GM21717 (cell line): ENCODE measurements at regions not wholly inside any gene's neighbourhood (a gene's known extent, or its start where the extent isn't known, plus 50 kb on each side); places are given as distances from the start of the nearest gene placed in this dataset.
"Not testable (repeated sequence)": the region's sequence is repeated elsewhere in the genome, so short reads cannot be mapped to it uniquely, and the experiment has no call there.

ENCODE experiments used
- ATAC-seq: cut with Tn5 transposase; IDR thresholded peaks from one replicate; pipeline ENCODE4 v1.9.1; 2021; ENCODE audit warnings: mild to moderate bottlenecking, moderate library complexity; ENCODE audit not compliant: unreplicated experiment

GRCh38 chr3:10109-10996, 186.2 kb upstream of the CHL1 start:
- not testable (repeated sequence) for ATAC-seq

- no peak for ATAC-seq
Observed at GRCh38 chr3:11734-12133, 184.8 kb upstream of the CHL1 start.

GRCh38 chr3:14652-15051, 181.9 kb upstream of the CHL1 start:
- no peak for ATAC-seq

GRCh38 chr3:16366-16765, 180.2 kb upstream of the CHL1 start:
- no peak for ATAC-seq

DNA sequence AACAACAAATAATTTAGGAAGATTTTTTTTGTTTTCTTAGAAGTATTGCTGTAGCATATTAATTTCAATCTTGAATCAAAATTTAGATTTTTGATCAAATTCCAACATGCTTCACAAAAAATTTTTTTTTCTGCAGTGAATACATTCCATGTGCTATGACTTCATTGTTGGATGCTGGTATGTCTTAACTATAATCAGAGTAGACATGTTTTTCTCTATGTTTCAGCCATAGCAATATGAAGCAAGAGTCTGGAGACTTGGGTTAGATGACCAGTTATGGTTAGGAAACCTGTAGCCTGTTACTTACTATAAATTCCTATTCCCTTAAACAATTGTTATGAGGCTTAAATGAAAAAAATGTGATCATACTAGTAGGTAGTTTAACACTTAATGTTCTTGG, 176.1 kb upstream of the CHL1 start:
- no peak for ATAC-seq

GRCh38 chr3:24006-24405, 172.6 kb upstream of the CHL1 start:
- ATAC-seq, result no peak

- no peak for ATAC-seq
Observed at GRCh38 chr3:25056-25455, 171.5 kb upstream of the CHL1 start.

- not testable (repeated sequence) for ATAC-seq
Observed at GRCh38 chr3:35985-36384, 160.6 kb upstream of the CHL1 start.

DNA sequence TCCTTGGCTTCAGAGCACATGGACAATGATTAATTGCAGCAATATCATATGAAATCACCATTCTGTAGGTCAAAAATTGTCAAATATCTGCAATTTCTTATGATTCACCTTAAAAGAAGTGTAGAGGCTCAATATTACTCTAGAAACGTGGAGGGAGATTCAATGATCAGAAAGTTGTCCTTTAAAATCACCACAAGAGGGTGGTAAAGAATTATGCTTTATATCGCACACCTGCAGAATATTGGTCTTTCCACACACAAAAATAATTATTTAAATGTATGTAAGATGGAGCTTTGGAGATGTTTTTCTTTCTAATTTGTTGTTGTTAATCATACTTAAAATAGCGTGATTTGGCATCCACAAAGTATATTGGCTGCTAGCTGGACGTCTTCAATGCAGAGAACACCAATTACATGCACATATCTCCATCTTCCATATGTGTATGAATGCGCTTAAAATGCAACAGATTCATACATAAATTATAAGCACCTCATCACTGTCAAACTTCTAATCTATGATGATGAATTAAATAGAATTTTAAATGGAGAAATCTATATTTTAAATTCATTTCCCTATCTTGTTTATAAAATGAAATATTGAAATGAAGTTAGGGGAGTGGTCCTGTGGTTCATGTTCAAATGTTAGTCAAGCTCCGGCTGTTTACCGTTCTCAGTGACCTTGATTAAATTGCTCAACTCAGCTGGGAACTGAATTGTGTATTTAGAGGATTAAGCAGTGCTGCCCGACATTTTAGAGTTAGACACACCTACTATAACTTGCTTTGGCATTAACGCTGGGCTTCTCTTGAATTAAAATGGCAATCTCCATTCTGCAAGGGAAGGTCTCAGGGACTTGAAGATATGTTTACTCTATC, 153.5 kb upstream of the CHL1 start:
- peak; percentile 61 for ATAC-seq

GRCh38 chr3:44028-44676, 152.4 kb upstream of the CHL1 start:
- ATAC-seq, result no peak

DNA sequence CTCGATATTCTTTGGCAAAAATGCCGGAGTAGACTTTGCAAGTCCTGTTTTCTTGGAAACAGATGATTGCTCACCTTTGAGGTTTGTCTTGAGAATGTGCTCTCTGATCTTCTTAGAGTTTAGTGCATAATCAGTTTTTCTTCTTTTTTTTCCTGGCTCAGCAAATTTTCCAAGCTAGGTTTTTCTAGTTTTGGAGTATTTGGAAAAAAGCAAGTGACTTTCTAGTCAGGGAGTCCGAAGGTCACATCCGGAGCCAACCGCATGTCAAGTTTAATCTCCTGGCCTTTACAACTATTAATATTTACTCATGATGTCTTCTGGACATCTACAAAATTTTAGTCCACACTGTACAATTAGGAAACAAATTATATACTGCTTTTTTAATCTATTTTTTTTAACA, 151.6 kb upstream of the CHL1 start:
- ATAC-seq, result not testable (repeated sequence)

- no peak for ATAC-seq
Observed at GRCh38 chr3:46576-46975, 150.0 kb upstream of the CHL1 start.

DNA sequence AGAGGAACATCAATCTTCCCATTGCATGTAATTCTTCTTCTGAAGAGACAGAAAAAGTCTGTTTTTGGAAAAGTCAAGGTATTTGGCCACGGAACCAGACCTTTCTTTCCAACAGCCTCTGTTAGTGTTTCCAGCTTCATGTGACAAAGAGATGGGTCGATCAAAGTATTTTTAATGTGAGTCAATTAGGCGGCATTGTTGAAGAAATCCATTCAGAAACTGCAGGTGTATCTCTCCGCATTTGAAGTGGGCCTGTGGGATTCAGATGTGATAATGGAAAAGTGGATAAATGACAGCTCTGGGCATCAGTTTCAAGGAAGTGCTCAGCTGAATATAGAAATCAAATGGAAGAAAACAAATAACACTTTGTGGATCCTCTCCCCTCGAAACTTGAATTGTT, 143.1 kb upstream of the CHL1 start:
- ATAC-seq, result not testable (repeated sequence)

DNA sequence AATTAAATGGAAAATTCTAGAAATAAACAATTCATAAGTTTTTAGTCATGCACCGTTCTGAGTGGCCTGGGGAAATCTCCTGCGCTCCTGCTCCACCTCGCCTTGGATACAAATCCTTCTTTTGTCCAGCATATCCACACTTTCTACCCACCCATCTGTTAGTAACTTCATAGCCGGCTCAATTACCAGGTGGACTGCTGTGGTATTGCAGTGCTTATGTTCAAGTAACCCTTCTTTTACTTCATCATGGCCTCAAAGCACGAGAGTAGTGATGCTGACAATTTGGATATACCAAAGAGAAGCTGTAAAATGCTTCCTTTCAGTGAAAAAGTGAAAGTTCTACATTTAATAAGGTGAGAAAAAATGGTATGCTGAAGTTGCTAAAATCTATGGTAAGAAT, 142.3 kb upstream of the CHL1 start:
- no peak for ATAC-seq

DNA sequence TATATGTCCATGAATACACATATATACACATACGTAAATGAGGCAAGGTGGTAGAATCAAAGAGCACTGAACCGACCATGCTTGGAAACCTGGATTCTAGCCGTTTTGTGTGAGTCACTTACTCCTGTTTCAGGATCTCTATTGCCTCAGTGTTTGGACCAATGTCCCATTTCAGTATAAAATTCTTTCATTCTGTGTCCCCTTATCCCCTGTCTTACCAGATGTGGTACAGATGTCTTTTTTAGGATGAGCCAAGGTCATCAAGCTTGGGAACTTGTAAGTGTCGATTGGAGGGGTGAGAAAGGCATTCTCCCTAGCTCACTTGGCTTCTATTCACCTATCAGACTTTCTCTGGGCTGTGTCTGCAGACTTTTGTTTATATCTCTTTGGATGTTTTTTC, 139.9 kb upstream of the CHL1 start:
- ATAC-seq, result no peak

DNA sequence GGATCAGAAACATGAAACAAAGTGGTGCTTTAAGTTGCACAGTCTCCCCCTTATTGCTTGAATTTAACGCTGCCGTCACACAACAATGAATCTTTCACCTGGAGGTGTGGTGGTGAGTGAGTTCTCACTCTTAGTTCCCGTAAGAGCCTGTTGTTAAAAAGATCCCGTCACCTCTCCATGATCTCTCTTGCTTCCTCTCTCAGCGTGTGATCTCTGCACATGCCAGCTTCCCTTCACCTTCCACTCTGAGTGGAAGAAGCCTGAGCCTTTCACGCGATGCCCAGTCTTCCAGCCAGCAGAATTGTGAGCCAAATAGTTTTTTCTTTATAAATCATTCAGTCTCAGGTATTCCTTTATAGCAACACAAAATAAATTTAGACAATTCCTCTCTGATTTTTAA, 136.7 kb upstream of the CHL1 start:
- ATAC-seq, result no peak

DNA sequence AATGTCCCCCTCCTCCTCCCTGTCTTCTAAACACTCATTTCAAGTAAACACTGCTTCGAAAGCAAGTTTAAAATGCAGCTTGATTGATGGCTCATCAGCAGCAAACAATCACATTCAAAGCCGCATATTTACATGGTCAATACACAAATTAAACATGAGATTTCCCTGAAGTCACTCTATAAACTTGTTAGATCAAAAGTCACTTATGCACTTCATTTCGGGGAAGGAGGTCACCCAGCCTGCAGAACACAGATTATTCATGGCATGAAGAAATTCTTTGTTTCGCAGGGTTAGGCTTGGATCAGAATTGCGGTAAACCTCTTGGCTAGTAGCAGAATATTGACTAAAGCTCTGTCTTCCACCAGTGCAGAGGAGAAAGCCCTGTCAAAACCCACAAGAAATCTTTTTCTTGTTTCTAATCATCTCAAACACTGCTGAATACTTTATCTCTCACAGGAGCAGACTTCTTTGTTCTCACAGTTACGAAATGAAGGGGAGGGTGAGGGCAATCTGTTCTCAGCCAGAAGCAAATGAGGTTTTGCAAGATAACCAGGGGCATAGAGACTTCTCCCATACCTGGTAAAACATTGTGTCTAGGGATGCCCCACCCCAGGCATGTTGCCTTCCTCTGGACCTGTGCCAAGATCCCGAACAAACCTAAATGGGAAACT, 133.3 kb upstream of the CHL1 start:
- no peak for ATAC-seq

GRCh38 chr3:69690-70089, 126.9 kb upstream of the CHL1 start:
- no peak for ATAC-seq

DNA sequence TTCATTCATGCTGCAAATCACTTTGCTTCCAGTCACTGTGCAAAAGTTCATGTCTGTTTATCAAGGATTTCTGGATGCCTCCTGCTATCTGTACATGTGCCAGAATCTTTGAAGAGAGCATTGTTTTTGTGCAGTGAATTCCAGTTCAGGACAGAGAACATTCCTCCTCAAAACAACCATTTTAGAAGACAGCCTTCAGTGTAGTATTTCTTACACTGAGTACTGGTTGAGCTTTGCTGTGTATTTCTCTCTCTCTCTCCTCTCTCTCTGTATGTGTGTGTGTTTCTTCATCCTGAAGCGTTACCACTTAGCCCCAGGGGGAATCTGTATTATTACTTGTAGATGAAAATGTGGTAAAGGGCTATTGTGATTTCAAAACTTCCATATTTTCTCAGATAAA, 123.8 kb upstream of the CHL1 start:
- ATAC-seq, result no peak

DNA sequence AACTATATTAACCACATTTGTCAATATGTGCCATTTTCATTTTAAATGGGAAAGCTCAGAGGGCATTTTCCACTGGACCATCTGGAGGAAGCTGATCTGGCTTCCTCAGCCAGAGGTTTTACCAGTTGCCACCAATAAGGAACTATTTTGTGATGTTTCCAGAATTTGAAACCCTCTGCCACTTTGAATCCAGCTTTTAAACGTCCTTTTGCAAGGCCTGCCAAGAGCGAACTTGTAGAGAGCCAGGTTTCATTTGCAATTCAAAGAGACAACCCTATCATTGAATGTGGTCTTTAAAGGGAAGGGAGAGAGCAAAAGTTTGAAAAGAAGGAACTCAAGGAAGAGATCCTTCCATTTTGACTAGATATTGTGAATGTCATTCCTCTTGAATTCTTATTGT, 123.3 kb upstream of the CHL1 start:
- ATAC-seq, result no peak

DNA sequence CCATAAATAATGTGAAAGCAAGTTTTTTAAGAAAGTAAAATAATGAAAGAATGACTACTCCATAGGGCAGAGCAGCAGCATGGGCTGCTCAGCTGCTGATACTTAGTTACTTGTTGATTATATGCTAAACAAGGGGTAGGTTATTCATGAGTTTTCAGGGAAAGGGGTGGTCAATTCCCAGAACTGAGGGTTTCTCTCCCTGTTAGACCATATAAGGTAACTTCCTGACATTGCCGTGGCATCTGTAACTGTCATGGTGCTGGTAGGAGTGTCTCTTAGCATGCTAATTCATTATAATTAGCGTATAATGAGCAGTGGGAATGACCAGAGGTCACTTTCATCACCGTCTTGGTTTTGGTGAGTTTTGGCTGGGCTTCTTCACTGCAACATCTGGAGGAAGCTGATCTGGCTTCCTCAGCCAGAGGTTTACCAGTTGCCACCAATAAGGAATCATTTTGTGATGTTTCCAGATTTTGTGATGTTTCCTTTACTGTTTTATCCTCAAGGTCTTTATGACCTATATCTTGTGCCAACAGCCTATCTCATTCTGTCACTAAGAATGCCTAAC, 121.8 kb upstream of the CHL1 start:
- ATAC-seq, result no peak
